ENCODE measurements at regions not wholly inside any gene's neighbourhood (a gene's known extent, or its start where the extent isn't known, plus 50 kb on each side); places are given as distances from the start of the nearest gene placed in this dataset.

DNA sequence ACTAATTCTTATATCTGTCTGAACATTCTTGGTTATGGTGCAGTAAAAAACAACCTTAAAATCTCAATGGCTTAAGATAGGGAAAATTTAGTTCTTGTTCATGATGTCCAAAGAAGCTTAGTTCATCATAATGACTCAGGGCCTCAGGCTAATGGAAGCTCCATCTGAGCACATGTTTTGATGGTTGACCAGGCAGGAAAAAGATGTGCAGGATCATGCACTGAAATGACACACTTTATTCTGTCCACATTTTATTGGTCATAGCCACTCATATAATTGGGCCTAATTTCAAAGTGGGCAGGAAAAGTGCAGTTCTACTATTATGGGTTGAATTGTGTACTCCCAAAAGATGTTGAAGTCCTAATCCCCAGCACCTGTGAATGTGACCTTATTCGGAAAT lies 198.2 kb downstream of the CENPF start:
- no peak for TF ChIP-seq EZH2 (IDR thresholded peaks at IDR 0.05; ENCODE audit: borderline replicate concordance, insufficient read depth, low read depth, low read length, poor library complexity, severe bottlenecking)
- TF ChIP-seq CTCF (IDR thresholded peaks at IDR 0.05) = no peak
